PFSK-1 (cell line): ENCODE measurements at regions not wholly inside any gene's neighbourhood (a gene's known extent, or its start where the extent isn't known, plus 50 kb on each side); places are given as distances from the start of the nearest gene placed in this dataset.

ENCODE experiments used
- POLR2AphosphoS5 ChIP-seq: IDR thresholded peaks from 2 replicates; pipeline ENCODE4 v1.6.1; 2012; ENCODE audit warnings: low read depth, mild to moderate bottlenecking, control low read depth, low read length, moderate library complexity
- TF ChIP-seq, protein P1 (sequence below), 2 experiments: IDR thresholded peaks; 2 replicates each; pipeline versions ENCODE4 v1.6.1 to v1.8.0; 2011 to 2012; ENCODE audit warnings: low read depth in 2 of 2, low read length in 2 of 2, control low read depth in 1 of 2, inconsistent platforms in 1 of 2, mild to moderate bottlenecking in 1 of 2, moderate library complexity in 1 of 2; ENCODE audit not compliant: insufficient read depth in 1 of 2

DNA sequence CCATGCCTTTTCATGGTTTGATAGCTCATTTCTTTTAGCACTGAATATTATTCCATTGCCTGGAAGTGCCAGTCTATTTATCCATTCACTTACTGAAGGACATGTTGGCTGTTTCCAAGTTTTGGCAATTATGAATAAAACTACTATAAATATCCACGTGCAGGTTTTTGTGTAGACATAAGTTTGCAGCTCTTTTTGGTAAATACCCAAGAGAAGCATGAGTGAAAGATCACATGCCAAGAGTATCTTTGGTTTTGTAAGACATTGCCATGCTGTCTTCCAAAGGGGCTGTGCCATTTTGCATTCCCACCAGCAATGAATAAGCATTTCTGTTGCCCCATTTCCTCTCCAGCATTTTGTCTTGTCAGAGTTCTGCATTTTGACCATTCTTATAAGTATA, 120.9 kb downstream of the MANEA start:
- TF ChIP-seq POLR2AphosphoS5: no peak
- TF ChIP-seq, protein P1, sequence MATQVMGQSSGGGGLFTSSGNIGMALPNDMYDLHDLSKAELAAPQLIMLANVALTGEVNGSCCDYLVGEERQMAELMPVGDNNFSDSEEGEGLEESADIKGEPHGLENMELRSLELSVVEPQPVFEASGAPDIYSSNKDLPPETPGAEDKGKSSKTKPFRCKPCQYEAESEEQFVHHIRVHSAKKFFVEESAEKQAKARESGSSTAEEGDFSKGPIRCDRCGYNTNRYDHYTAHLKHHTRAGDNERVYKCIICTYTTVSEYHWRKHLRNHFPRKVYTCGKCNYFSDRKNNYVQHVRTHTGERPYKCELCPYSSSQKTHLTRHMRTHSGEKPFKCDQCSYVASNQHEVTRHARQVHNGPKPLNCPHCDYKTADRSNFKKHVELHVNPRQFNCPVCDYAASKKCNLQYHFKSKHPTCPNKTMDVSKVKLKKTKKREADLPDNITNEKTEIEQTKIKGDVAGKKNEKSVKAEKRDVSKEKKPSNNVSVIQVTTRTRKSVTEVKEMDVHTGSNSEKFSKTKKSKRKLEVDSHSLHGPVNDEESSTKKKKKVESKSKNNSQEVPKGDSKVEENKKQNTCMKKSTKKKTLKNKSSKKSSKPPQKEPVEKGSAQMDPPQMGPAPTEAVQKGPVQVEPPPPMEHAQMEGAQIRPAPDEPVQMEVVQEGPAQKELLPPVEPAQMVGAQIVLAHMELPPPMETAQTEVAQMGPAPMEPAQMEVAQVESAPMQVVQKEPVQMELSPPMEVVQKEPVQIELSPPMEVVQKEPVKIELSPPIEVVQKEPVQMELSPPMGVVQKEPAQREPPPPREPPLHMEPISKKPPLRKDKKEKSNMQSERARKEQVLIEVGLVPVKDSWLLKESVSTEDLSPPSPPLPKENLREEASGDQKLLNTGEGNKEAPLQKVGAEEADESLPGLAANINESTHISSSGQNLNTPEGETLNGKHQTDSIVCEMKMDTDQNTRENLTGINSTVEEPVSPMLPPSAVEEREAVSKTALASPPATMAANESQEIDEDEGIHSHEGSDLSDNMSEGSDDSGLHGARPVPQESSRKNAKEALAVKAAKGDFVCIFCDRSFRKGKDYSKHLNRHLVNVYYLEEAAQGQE (IDR thresholded peaks at IDR 0.05; ENCODE audit: insufficient read depth in 1 of 2, low read depth in 2 of 2, low read length in 2 of 2): no peak
